Left ventricle myocardium inferior (tissue), 1 donor: ENCODE measurements at regions not wholly inside any gene's neighbourhood (a gene's known extent, or its start where the extent isn't known, plus 50 kb on each side); places are given as distances from the start of the nearest gene placed in this dataset.

Source experiments
- DNase-seq: peaks from one replicate; pipeline ENCODE4 v3.0.0-alpha.2; 2020
- H3K27ac ChIP-seq: fragments of 200-600 bp; replicated peaks from 2 replicates; pipeline ENCODE4 v1.8.0; 2021
- H3K27me3 ChIP-seq: fragments of 200-600 bp; 2 replicates; pipeline ENCODE4 v1.8.0; 2021; ENCODE audit warnings: low read depth
- H3K36me3 ChIP-seq: fragments of 200-600 bp; 2 replicates; pipeline ENCODE4 v1.8.0; 2021
- H3K4me1 ChIP-seq: fragments of 200-600 bp; 2 replicates; pipeline ENCODE4 v1.8.0; 2021
- H3K4me3 ChIP-seq: fragments of 200-600 bp; 2 replicates; pipeline ENCODE4 v1.8.0; 2021; ENCODE audit warnings: mild to moderate bottlenecking, moderate library complexity
- H3K9me3 ChIP-seq: fragments of 200-600 bp; replicated peaks from 2 replicates; pipeline ENCODE4 v1.8.0; 2021
- CTCF ChIP-seq: fragments of 200-600 bp; IDR thresholded peaks from 2 replicates; pipeline ENCODE4 v1.8.0; 2021; ENCODE audit warnings: antibody characterized with exemption, mild to moderate bottlenecking, borderline replicate concordance
- intact Hi-C: fragments of 100-400 bp; cut with micrococcal nuclease; formaldehyde crosslinking; loops from one replicate; pipeline ENCODE4 v1.11.0; 2022
- donor health status: DM: no; HTN: yes; CAD: no; lungs with severe emphysema.

DNA sequence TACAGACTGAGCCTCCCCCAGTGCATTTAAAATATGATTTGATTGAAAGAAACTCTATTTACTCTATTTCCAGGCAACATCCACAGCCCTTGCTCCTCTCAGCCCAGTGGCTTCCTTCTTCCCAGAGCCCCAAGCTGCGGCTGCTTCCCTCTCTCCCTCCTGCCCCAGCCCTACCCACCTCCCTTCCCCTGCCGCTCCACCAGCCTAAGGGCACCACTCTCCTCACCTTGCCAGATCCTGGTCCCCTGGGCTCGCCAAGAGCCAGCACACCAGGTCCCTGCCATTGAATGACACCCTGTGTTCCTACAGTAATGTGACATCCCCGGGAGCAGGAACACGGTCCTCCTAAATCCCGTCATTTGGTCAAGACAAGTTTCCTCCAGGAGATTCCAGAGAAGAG, 236.0 kb downstream of the RBFOX3 start:
- intact Hi-C loops, result no loop called here
- Histone ChIP-seq H3K4me1 (no peaks in the 10 kb centered on the region), H3K27me3 (peaks cover 95% of the 10 kb centered on the region), H3K27ac (no peak overlapping the region), H3K9me3 (no peaks in the 10 kb centered on the region), H3K36me3 (no peaks in the 10 kb centered on the region), H3K4me3 (no peak overlapping the region)
- DNase-seq, result no peak
- no peak for TF ChIP-seq CTCF

GRCh38 chr17:79374087-79374689, 236.7 kb downstream of the RBFOX3 start:
- peaks cover 95% of the 10 kb centered on the region for H3K27me3 ChIP-seq
- no peaks in the 10 kb centered on the region for H3K36me3 ChIP-seq
- DNase-seq, result no peak
- no peak for TF ChIP-seq CTCF
- H3K4me3 ChIP-seq, result no peak overlapping the region
- intact Hi-C loops, result no loop called here
- H3K9me3 ChIP-seq, result no peaks in the 10 kb centered on the region
- no peak overlapping the region for H3K27ac ChIP-seq
- H3K4me1 ChIP-seq, result no peaks in the 10 kb centered on the region

DNA sequence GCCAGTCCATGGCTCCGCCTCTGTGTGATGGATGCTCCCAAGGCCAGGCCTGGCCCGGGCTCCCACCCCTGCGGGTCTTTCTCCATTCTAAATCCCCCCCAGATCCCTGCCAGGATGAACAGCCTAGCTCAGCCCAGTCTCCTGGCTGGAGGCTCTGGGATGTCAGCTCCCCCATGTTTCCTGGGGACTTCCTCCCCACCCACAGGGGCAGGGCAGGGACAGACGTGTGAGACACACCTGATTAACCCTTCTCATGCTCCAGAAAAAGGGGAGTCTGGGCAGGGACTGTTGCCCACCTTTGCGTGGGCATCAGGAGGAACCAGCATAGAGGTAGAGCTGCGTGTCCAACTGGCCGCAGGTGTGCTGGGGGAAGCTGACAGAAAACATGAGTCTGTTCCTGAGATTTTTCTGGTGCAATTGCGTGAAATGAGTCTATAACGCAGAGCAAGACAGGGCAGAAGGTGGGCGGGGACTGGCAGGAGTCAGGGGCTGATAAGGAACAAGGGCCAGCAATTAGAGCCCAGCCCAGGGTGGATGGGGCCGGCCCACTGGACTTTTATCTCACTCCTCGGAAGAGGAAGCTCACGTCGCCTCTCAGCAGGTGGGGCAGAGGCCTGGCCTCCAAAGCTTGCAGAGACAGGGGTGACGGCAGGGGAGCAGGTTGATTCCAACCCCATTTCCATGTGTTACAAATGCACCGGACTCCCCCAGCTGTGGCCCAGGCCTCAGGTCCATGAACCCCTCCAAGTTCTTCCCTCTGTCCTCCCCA, 238.2 kb downstream of the RBFOX3 start:
- Histone ChIP-seq H3K27ac (no peak overlapping the region), H3K9me3 (no peaks in the 10 kb centered on the region), H3K4me1 (no peaks in the 10 kb centered on the region), H3K36me3 (no peaks in the 10 kb centered on the region), H3K4me3 (no peak overlapping the region), H3K27me3 (peaks cover 95% of the 10 kb centered on the region)
- DNase-seq, result no peak
- intact Hi-C loops, result no loop called here
- no peak for TF ChIP-seq CTCF

DNA sequence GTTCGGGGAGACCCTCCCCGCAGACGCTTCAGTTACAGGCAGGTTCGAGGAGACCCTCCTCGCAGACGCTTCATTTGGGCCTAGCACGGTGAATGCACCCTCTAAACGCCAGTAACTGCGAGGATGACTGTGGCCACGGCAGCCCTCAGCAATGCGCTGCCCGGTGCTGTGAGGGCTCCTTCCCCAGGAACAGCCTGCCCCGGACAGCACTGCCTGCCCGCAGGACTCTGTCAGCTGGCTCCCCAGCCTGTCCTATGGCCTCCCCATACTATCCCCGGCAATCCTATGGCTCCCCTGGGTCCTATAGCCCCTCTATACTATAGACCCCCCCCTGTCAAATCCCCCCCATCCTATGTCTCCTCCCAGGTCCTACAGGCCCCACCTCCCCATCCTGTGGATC, 238.9 kb downstream of the RBFOX3 start:
- no peak for TF ChIP-seq CTCF
- DNase-seq, result no peak
- no peaks in the 10 kb centered on the region for H3K9me3 ChIP-seq
- intact Hi-C loops, result no loop called here
- H3K27ac ChIP-seq, result no peak overlapping the region
- no peaks in the 10 kb centered on the region for H3K4me1 ChIP-seq
- no peak overlapping the region for H3K4me3 ChIP-seq
- no peaks in the 10 kb centered on the region for H3K36me3 ChIP-seq
- peaks cover 94% of the 10 kb centered on the region for H3K27me3 ChIP-seq

DNA sequence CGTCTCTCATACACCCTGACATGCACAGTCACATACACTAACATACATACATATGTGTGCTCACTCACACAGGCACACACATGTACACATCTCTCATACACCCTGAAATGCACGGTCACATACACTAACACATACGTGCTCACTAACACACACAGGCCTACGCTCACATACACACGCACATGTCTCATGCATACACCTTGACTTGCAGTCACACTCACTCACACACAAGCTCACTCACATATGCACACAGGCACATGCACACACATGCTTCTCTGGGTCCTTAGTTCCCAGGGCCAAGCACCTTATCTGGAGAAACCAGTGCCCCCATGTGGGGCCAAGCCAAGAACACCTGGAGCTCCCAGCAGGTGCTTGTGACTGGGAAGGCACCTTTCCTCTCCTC, 240.3 kb downstream of the RBFOX3 start:
- Histone ChIP-seq H3K27me3 (peaks cover 94% of the 10 kb centered on the region), H3K36me3 (no peaks in the 10 kb centered on the region), H3K9me3 (no peaks in the 10 kb centered on the region), H3K4me3 (no peak overlapping the region), H3K4me1 (no peaks in the 10 kb centered on the region), H3K27ac (no peak overlapping the region)
- intact Hi-C loops, result no loop called here
- no peak for DNase-seq
- TF ChIP-seq CTCF, result no peak
